ENCODE measurements at regions not wholly inside any gene's neighbourhood (a gene's known extent, or its start where the extent isn't known, plus 50 kb on each side); places are given as distances from the start of the nearest gene placed in this dataset.

GRCh38 chr1:87884581-87884980, 555.9 kb downstream of the LMO4 start:
- intact Hi-C loops (cut with micrococcal nuclease) = no loop called here
- CTCF ChIA-PET = no interaction called here

GRCh38 chr1:87885278-87886025, 556.8 kb downstream of the LMO4 start:
- CTCF ChIA-PET = interaction anchor here (0.6 kb wide), 1 partner anchor 605 kb away, joined by 11 read pairs; no protein-coding TSS in a partner anchor
- H3F3A ChIP-seq (ENCODE audit: low read length, unreplicated experiment) = no peaks in the 10 kb centered on the region
- POLR2A ChIA-PET (ENCODE audit: unreplicated experiment) = no interaction called here

More at GRCh38 chr1:87884581-87884980, 555.9 kb downstream of the LMO4 start:
- Histone ChIP-seq H3K36me3 (ENCODE audit: low read depth, low read length) (no peaks in the 10 kb centered on the region), H3K27ac (ENCODE audit: low read length) (no peak overlapping the region), H3K9me2 (replicated peaks; ENCODE audit: low read length) (no peaks in the 10 kb centered on the region), H3K79me2 (ENCODE audit: low read length) (no peaks in the 10 kb centered on the region), H3K9me3 (ENCODE audit: low read length) (no peaks in the 10 kb centered on the region), H2AFZ (ENCODE audit: low read length) (no peak overlapping the region), H4K20me1 (ENCODE audit: low read length) (no peaks in the 10 kb centered on the region), H3K4me2 (ENCODE audit: low read length) (no peak overlapping the region), H3K9ac (ENCODE audit: low read length) (no peak overlapping the region), H3K27me3 (ENCODE audit: low read length) (no peaks in the 10 kb centered on the region), H3K4me3 (ENCODE audit: low read length) (no peak overlapping the region), H3F3A (ENCODE audit: low read length, unreplicated experiment) (no peaks in the 10 kb centered on the region), H3K4me1 (ENCODE audit: insufficient read depth, low read length) (peaks cover 26% of the 10 kb centered on the region)
- ATAC-seq = no peak
- TF ChIP-seq EZH2 (IDR thresholded peaks at IDR 0.05; ENCODE audit: low read length, unreplicated experiment) (no peak), EZH2phosphoT487 (IDR thresholded peaks at IDR 0.05; ENCODE audit: borderline replicate concordance, low read length) (no peak), CTCF (conservative IDR thresholded peaks at IDR 0.05; ENCODE audit: low read depth, low read length) (no peak)
- DNase-seq = no peak
- POLR2A ChIA-PET (ENCODE audit: unreplicated experiment) = no interaction called here
- BruUV-seq (replicated peaks) = no TSS peak

More at GRCh38 chr1:87885278-87886025, 556.8 kb downstream of the LMO4 start:
- H3K79me2 ChIP-seq (ENCODE audit: low read length) = no peaks in the 10 kb centered on the region
- H3K9ac ChIP-seq (ENCODE audit: low read length) = no peak overlapping the region
- H3K9me2 ChIP-seq (replicated peaks; ENCODE audit: low read length) = no peaks in the 10 kb centered on the region
- H3K4me2 ChIP-seq (ENCODE audit: low read length) = no peak overlapping the region
- no peaks in the 10 kb centered on the region for H3K9me3 ChIP-seq (ENCODE audit: low read length)
- H2AFZ ChIP-seq (ENCODE audit: low read length) = no peak overlapping the region
- H3K27me3 ChIP-seq (ENCODE audit: low read length) = no peaks in the 10 kb centered on the region
- H3K36me3 ChIP-seq (ENCODE audit: low read depth, low read length) = no peaks in the 10 kb centered on the region
- no peaks in the 10 kb centered on the region for H4K20me1 ChIP-seq (ENCODE audit: low read length)
- no peak for ATAC-seq
- H3K27ac ChIP-seq (ENCODE audit: low read length) = no peak overlapping the region
- no peak overlapping the region for H3K4me3 ChIP-seq (ENCODE audit: low read length)
- intact Hi-C loops (cut with micrococcal nuclease) = loop anchor here (5.0 kb wide), 1 partner anchor 168 kb away; no protein-coding TSS in a partner anchor
- TF ChIP-seq CTCF (conservative IDR thresholded peaks at IDR 0.05; ENCODE audit: low read depth, low read length) = no peak
- no peak for DNase-seq
- BruUV-seq (replicated peaks) = no TSS peak
- peaks cover 25% of the 10 kb centered on the region for H3K4me1 ChIP-seq (ENCODE audit: insufficient read depth, low read length)

Data from PC-3 (cell line).